Left lung (tissue), 4 donors: ENCODE measurements at regions not wholly inside any gene's neighbourhood (a gene's known extent, or its start where the extent isn't known, plus 50 kb on each side); places are given as distances from the start of the nearest gene placed in this dataset.

Experiments used
- ATAC-seq: fragments of 200-7000 bp; cut with Tn5 transposase; one replicate; pipeline ENCODE4 v1.9.1; 2020; ENCODE audit warnings: moderate library complexity
- DNase-seq, 4 donors: peaks; one replicate each; pipeline ENCODE4 v3.0.0-alpha.2; 2013 to 2020
- H3K27ac ChIP-seq, 2 donors: fragments of 200-600 bp; sonication (generic) in 1 of 2; one replicate each; pipeline versions ENCODE4 v1.5.0 to v1.8.0; 2020 to 2021
- H3K27me3 ChIP-seq, 2 donors: fragments of 200-600 bp; sonication (generic) in 1 of 2; one replicate each; pipeline versions ENCODE4 v1.5.0 to v1.8.0; 2020 to 2021
- H3K36me3 ChIP-seq, 2 donors: fragments of 200-600 bp; sonication (generic) in 1 of 2; one replicate each; pipeline versions ENCODE4 v1.5.0 to v1.8.0; 2020 to 2021
- H3K4me1 ChIP-seq, 2 donors: fragments of 200-600 bp; one replicate each; pipeline ENCODE4 v1.8.0; 2021
- H3K4me3 ChIP-seq, 2 donors: fragments of 200-600 bp; sonication (generic) in 1 of 2; one replicate each; pipeline versions ENCODE4 v1.5.0 to v1.8.0; 2020 to 2021; ENCODE audit warnings: mild to moderate bottlenecking in 1 of 2
- H3K9me3 ChIP-seq, 2 donors: fragments of 200-600 bp; sonication (generic) in 1 of 2; one replicate each; pipeline versions ENCODE4 v1.5.0 to v1.8.0; 2020 to 2021
- CTCF ChIP-seq, 2 donors: fragments of 200-600 bp; sonication (generic) in 1 of 2; IDR thresholded peaks; one replicate each; pipeline versions ENCODE4 v1.5.0 to v1.8.0; 2021; ENCODE audit warnings: antibody characterized with exemption in 2 of 2
- intact Hi-C, 2 donors: fragments of 100-400 bp; cut with DNase I; formaldehyde crosslinking; loops; one replicate each; pipeline versions ENCODE4 v1.11.2 to v1.14.2; 2022
- donor health status: DM: no; HTN: yes; CAD: no.
- donor health status: DM: no; HTN: no; CAD: no.

- intact Hi-C loops, result no loop called here
- Histone ChIP-seq H3K36me3 (no peaks in the 10 kb centered on the region), H3K4me3 (no peak overlapping the region), H3K4me1 (no peaks in the 10 kb centered on the region), H3K9me3 (no peaks in the 10 kb centered on the region), H3K27ac (no peak overlapping the region), H3K27me3 (peaks cover 0 to 5% of the 10 kb centered on the region in 2 donors)
- no peak for TF ChIP-seq CTCF (IDR thresholded peaks at IDR 0.05)
- ATAC-seq (no peak), DNase-seq (no peak)
These were observed 90.9 kb downstream of the EFNB1 start for GRCh38 chrX:68919707-68920106.

DNA sequence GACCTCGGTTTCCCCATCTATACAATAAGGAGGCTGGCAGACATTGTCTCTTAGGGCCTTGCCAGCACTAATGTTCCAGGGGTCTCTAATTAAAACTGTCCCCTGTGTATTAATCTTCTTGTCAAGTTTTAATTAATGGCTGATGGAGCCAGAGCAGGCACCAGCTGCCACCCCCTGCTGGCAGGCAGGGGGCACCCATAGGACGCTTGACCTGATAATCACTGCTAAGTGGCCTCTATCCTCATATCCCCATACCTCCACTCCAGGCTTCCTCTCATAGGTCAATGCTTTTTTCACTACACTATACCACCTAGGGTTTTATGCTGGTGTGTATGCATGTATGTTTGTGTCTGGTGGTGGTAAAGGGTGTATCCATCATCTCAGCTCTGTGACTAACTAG lies 89.4 kb downstream of the EFNB1 start:
- H3K36me3 ChIP-seq, result no peaks in the 10 kb centered on the region
- no peak for ATAC-seq
- peaks cover 0 to 5% of the 10 kb centered on the region in 2 donors for H3K27me3 ChIP-seq
- intact Hi-C loops, result no loop called here
- TF ChIP-seq CTCF (IDR thresholded peaks at IDR 0.05), result no peak
- no peak for DNase-seq
- H3K4me1 ChIP-seq, result no peaks in the 10 kb centered on the region
- H3K27ac ChIP-seq, result no peak overlapping the region
- H3K4me3 ChIP-seq, result no peak overlapping the region
- H3K9me3 ChIP-seq, result no peaks in the 10 kb centered on the region

GRCh38 chrX:68917799-68918198 lies 89.0 kb downstream of the EFNB1 start:
- intact Hi-C loops, result no loop called here
- no peak for DNase-seq
- Histone ChIP-seq H3K27ac (no peak overlapping the region), H3K9me3 (no peaks in the 10 kb centered on the region), H3K27me3 (peaks cover 0 to 5% of the 10 kb centered on the region in 2 donors), H3K4me3 (no peak overlapping the region), H3K4me1 (no peaks in the 10 kb centered on the region), H3K36me3 (no peaks in the 10 kb centered on the region)
- no peak for ATAC-seq
- no peak for TF ChIP-seq CTCF (IDR thresholded peaks at IDR 0.05)

- DNase-seq, result no peak
- Histone ChIP-seq H3K36me3 (no peaks in the 10 kb centered on the region), H3K9me3 (no peaks in the 10 kb centered on the region), H3K4me1 (no peaks in the 10 kb centered on the region), H3K27ac (no peak overlapping the region), H3K27me3 (peaks cover 5 to 7% of the 10 kb centered on the region in 2 donors), H3K4me3 (no peak overlapping the region)
- ATAC-seq, result no peak
- intact Hi-C loops, result no loop called here
- no peak for TF ChIP-seq CTCF (IDR thresholded peaks at IDR 0.05)
These were observed 88.1 kb downstream of the EFNB1 start for GRCh38 chrX:68916891-68917290.

DNA sequence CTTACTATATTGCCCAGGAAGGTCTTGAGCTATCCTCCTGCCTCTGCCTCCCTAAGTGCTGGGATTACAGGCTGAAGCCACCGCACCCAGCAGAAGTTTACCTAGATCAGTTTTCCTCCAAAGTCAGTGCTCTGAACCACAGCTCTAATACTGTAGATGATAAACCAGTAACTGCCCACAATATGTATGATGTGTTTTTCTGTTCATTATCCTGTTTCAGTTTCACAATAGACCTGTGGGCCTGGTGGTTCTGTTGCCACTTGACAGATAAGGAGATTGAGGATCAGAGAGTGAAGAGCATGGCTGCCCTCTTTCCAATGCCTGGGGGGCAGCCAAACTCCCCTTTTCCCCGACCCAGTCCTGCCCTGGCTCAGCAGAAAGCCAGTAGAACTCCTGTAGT lies 87.0 kb downstream of the EFNB1 start:
- TF ChIP-seq CTCF (IDR thresholded peaks at IDR 0.05), result no peak
- Histone ChIP-seq H3K27ac (no peak overlapping the region), H3K4me1 (no peaks in the 10 kb centered on the region), H3K9me3 (no peaks in the 10 kb centered on the region), H3K36me3 (no peaks in the 10 kb centered on the region), H3K27me3 (peaks cover 8 to 9% of the 10 kb centered on the region in 2 donors), H3K4me3 (no peak overlapping the region)
- ATAC-seq (no peak), DNase-seq (no peak)
- intact Hi-C loops, result no loop called here
